ENCODE measurements at regions not wholly inside any gene's neighbourhood (a gene's known extent, or its start where the extent isn't known, plus 50 kb on each side); places are given as distances from the start of the nearest gene placed in this dataset.

GRCh38 chr11:33461369-33462125 lies 204.4 kb downstream of the HIPK3 start:
- TF ChIP-seq CTCF (IDR thresholded peaks at IDR 0.05) = no peak
- TF ChIP-seq POLR2A (IDR thresholded peaks at IDR 0.05) = no peak

Data from uterus (tissue), 2 donors.